Left ventricle myocardium inferior (tissue), 1 donor: ENCODE measurements at regions not wholly inside any gene's neighbourhood (a gene's known extent, or its start where the extent isn't known, plus 50 kb on each side); places are given as distances from the start of the nearest gene placed in this dataset.

ENCODE experiments used
- DNase-seq: peaks from one replicate; pipeline ENCODE4 v3.0.0-alpha.2; 2020
- H3K27ac ChIP-seq: fragments of 200-600 bp; replicated peaks from 2 replicates; pipeline ENCODE4 v1.8.0; 2021
- H3K27me3 ChIP-seq: fragments of 200-600 bp; 2 replicates; pipeline ENCODE4 v1.8.0; 2021; ENCODE audit warnings: low read depth
- H3K36me3 ChIP-seq: fragments of 200-600 bp; 2 replicates; pipeline ENCODE4 v1.8.0; 2021
- H3K4me1 ChIP-seq: fragments of 200-600 bp; 2 replicates; pipeline ENCODE4 v1.8.0; 2021
- H3K4me3 ChIP-seq: fragments of 200-600 bp; 2 replicates; pipeline ENCODE4 v1.8.0; 2021; ENCODE audit warnings: mild to moderate bottlenecking, moderate library complexity
- H3K9me3 ChIP-seq: fragments of 200-600 bp; replicated peaks from 2 replicates; pipeline ENCODE4 v1.8.0; 2021
- intact Hi-C: fragments of 100-400 bp; cut with micrococcal nuclease; formaldehyde crosslinking; loops from one replicate; pipeline ENCODE4 v1.11.0; 2022
- TF ChIP-seq, protein P1 (sequence below): fragments of 200-600 bp; IDR thresholded peaks from 2 replicates; pipeline ENCODE4 v1.8.0; 2021; ENCODE audit warnings: antibody characterized with exemption, mild to moderate bottlenecking, borderline replicate concordance
- donor health status: DM: no; HTN: yes; CAD: no; lungs with severe emphysema.

- no peak for DNase-seq
- intact Hi-C loops = no loop called here
- H3K4me1 ChIP-seq = peaks cover 6% of the 10 kb centered on the region
- no peak overlapping the region for H3K27ac ChIP-seq
- TF ChIP-seq, protein P1, sequence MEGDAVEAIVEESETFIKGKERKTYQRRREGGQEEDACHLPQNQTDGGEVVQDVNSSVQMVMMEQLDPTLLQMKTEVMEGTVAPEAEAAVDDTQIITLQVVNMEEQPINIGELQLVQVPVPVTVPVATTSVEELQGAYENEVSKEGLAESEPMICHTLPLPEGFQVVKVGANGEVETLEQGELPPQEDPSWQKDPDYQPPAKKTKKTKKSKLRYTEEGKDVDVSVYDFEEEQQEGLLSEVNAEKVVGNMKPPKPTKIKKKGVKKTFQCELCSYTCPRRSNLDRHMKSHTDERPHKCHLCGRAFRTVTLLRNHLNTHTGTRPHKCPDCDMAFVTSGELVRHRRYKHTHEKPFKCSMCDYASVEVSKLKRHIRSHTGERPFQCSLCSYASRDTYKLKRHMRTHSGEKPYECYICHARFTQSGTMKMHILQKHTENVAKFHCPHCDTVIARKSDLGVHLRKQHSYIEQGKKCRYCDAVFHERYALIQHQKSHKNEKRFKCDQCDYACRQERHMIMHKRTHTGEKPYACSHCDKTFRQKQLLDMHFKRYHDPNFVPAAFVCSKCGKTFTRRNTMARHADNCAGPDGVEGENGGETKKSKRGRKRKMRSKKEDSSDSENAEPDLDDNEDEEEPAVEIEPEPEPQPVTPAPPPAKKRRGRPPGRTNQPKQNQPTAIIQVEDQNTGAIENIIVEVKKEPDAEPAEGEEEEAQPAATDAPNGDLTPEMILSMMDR = no peak
- H3K27me3 ChIP-seq = no peaks in the 10 kb centered on the region
- H3K36me3 ChIP-seq = no peaks in the 10 kb centered on the region
- H3K4me3 ChIP-seq = no peak overlapping the region
- no peaks in the 10 kb centered on the region for H3K9me3 ChIP-seq
Measured at GRCh38 chr1:232386721-232387510, 243.0 kb downstream of the SIPA1L2 start.

DNA sequence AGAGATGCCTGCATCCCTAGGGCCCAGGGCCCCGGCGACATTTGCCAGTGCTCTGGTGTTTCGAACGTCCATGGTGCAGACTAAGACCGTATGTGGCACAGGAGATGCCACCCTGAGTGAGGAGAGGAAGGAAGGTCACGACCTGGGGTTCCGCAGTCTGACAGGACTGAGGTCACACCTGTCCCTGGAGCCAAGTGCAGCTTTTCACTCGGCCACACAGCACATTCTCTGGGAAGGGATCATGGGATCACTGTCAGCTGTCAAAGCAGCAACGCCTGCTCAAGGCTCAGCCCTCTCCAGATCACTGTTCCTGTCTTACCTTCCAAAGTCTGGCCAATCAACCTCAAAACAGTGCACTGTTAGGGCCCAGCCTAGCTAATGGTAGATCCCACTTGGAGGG is 243.6 kb downstream of the SIPA1L2 start:
- no peaks in the 10 kb centered on the region for H3K36me3 ChIP-seq
- no peaks in the 10 kb centered on the region for H3K27me3 ChIP-seq
- DNase-seq = no peak
- H3K4me3 ChIP-seq = no peak overlapping the region
- H3K9me3 ChIP-seq = no peaks in the 10 kb centered on the region
- H3K27ac ChIP-seq = no peak overlapping the region
- TF ChIP-seq, protein P1 = no peak
- peaks cover 6% of the 10 kb centered on the region for H3K4me1 ChIP-seq
- intact Hi-C loops = no loop called here

GRCh38 chr1:232385221-232385620 is 244.7 kb downstream of the SIPA1L2 start:
- Histone ChIP-seq H3K4me3 (no peak overlapping the region), H3K27me3 (no peaks in the 10 kb centered on the region), H3K4me1 (peaks cover 6% of the 10 kb centered on the region), H3K27ac (no peak overlapping the region), H3K36me3 (no peaks in the 10 kb centered on the region), H3K9me3 (no peaks in the 10 kb centered on the region)
- DNase-seq = no peak
- TF ChIP-seq, protein P1 = no peak
- intact Hi-C loops = no loop called here

DNA sequence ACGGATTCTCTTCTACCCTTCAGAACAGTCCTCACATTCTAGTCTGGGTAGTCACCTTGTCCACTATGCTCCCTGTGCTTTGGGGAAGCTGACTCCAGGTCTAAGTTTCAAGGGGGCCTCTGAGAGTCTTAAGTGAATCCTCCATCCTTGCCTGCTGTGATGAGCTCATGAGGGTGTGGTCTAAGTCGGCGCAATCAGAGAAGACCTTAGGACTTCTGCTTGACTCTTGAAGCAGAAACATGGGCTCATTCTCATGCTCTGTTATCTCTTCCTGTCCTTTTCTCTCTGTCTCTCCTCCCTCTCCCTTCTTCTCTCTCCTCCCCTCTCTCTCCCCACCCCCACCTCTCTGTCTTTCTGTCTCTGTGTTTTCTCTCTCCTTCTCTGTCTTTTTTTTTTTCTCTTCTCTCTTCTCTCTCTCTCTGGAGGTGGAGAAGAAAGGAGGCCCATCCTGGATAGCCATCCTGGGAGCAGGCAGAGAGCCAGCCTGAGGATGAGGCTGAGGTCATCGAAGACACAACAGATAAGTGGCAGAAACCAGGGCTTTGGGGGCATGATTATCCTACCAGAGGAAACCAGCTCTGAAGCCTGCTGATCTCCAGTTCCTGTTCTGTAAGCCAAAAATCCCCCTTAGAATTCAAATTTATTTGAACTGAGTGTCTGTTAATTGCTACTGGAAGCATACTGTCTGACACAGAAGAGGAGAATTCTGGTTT is 245.6 kb downstream of the SIPA1L2 start:
- H3K36me3 ChIP-seq = no peaks in the 10 kb centered on the region
- intact Hi-C loops = no loop called here
- no peak for DNase-seq
- H3K27me3 ChIP-seq = no peaks in the 10 kb centered on the region
- TF ChIP-seq, protein P1 = no peak
- no peak overlapping the region for H3K27ac ChIP-seq
- peaks cover 6% of the 10 kb centered on the region for H3K4me1 ChIP-seq
- no peaks in the 10 kb centered on the region for H3K9me3 ChIP-seq
- H3K4me3 ChIP-seq = no peak overlapping the region

- Histone ChIP-seq H3K4me1 (peaks cover 9% of the 10 kb centered on the region), H3K27ac (no peak overlapping the region), H3K36me3 (no peaks in the 10 kb centered on the region), H3K9me3 (no peaks in the 10 kb centered on the region), H3K4me3 (no peak overlapping the region), H3K27me3 (no peaks in the 10 kb centered on the region)
- DNase-seq = no peak
- TF ChIP-seq, protein P1 = no peak
- intact Hi-C loops = no loop called here
Measured at GRCh38 chr1:232383455-232384123, 246.3 kb downstream of the SIPA1L2 start.
